Right lobe of liver (tissue), 6 donors: ENCODE measurements at regions not wholly inside any gene's neighbourhood (a gene's known extent, or its start where the extent isn't known, plus 50 kb on each side); places are given as distances from the start of the nearest gene placed in this dataset.

ENCODE experiments used
- ATAC-seq, 4 donors: fragments of 200-7000 bp; cut with Tn5 transposase; one replicate each; pipeline ENCODE4 v1.9.1; 2020; ENCODE audit warnings: mild to moderate bottlenecking in 4 of 4, moderate library complexity in 4 of 4
- DNase-seq, 3 donors: peaks; one replicate each; pipeline ENCODE4 v3.0.0-alpha.2; 2020
- H3K27ac ChIP-seq, 3 donors: fragments of 200-600 bp; one replicate each; pipeline ENCODE4 v1.8.0; 2022
- H3K27me3 ChIP-seq, 2 donors: fragments of 200-600 bp; one replicate each; pipeline ENCODE4 v1.8.0; 2022
- H3K36me3 ChIP-seq, 4 donors: fragments of 200-600 bp; sonication (generic) in 1 of 4; one replicate each; pipeline versions ENCODE4 v1.5.1 to v1.8.0; 2017 to 2022; ENCODE audit warnings: control low read depth in 1 of 4
- H3K4me1 ChIP-seq, 4 donors: fragments of 200-600 bp; sonication (generic) in 1 of 4; one replicate each; pipeline versions ENCODE4 v1.5.1 to v1.8.0; 2017 to 2022; ENCODE audit warnings: control low read depth in 1 of 4
- H3K4me3 ChIP-seq, 3 donors: fragments of 200-600 bp; one replicate each; pipeline ENCODE4 v1.8.0; 2022
- H3K9me3 ChIP-seq, 4 donors: fragments of 200-600 bp; sonication (generic) in 1 of 4; one replicate each; pipeline versions ENCODE4 v1.5.1 to v1.8.0; 2017 to 2022; ENCODE audit warnings: control low read depth in 1 of 4
- CTCF ChIP-seq, 4 donors: fragments of 200-600 bp in 3 of 4; fragments of 450-650 bp in 1 of 4; IDR thresholded peaks; one replicate each; pipeline versions ENCODE4 v1.5.1 to v1.8.0; 2016 to 2022; ENCODE audit warnings: antibody characterized with exemption in 4 of 4, mild to moderate bottlenecking in 2 of 4
- POLR2A ChIP-seq: fragments of 450-650 bp; IDR thresholded peaks from one replicate; pipeline ENCODE4 v1.6.1; 2017; ENCODE audit warnings: antibody characterized with exemption, mild to moderate bottlenecking
- WGBS: methylation state at CpG from one replicate; pipeline ENCODE4 v1.1.6; 2018; ENCODE audit warnings: low coverage, low lambda C conversion rate; ENCODE audit not compliant: insufficient coverage; ENCODE audit errors: missing lambda C conversion rate; 5-methylcytosine and 5-hydroxymethylcytosine counted together
- intact Hi-C, 2 donors: fragments of 100-400 bp; cut with DNase I; formaldehyde crosslinking; loops; one replicate each; pipeline versions ENCODE4 v1.11.2 to v1.14.1; 2022
- donor health status: DM: no; HTN: yes; CAD: no.
- donor health status: DM: no; HTN: no; CAD: no.
- donor health status: DM: no; HTN: no; CAD: no.
- donor health status: DM: no; HTN: yes; CAD: no.
- donor health status: DM: no; HTN: yes; CAD: no.

DNA sequence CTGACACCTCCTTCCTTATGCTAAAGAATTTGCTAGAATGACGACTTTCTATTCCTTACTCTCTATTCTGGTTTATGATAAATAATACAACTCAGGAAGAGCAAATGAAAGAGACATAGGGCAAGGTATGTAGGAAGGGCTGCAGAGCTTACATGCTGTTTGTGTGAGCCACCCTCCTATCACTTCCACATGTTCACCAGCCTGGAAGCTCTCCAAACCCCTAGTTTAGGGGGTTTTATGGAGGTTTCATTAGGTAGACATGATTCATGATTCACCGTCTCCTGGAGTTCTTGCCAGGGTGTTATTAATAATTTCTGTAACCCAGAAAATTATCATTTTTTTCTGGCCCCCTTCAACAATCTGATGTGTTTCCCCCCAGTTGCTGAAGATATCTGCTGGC is 172.1 kb upstream of the COL8A1 start:
- H3K27ac ChIP-seq: no peak overlapping the region
- no peaks in the 10 kb centered on the region for H3K36me3 ChIP-seq
- DNase-seq (no peak), ATAC-seq (no peak)
- H3K9me3 ChIP-seq: no peaks in the 10 kb centered on the region
- TF ChIP-seq CTCF (IDR thresholded peaks at IDR 0.05) (no peak), POLR2A (no peak)
- WGBS: 66% methylated on average over 2 of the region's 2 CpGs
- H3K4me3 ChIP-seq: no peak overlapping the region
- H3K4me1 ChIP-seq: no peaks in the 10 kb centered on the region
- no peaks in the 10 kb centered on the region for H3K27me3 ChIP-seq
- intact Hi-C loops: no loop called here

DNA sequence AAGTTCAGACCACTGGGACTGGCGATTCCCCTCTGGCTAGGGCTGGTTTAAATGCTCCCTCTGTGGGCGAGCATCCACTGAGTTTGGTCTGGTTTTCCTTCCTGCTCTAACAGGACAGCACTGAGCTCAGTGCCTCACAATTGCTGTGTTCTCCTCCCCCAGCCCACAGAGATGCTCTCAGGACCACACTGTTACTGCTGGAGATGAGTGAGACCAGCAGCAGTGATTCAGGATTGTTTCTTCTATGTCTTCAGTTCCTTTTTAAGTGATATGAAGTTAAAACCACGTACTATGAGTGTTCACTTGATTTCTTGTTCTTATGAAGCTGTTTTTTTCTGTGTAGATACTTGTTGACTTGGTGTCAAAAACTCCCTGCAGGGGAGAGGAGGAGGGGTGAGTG is 180.4 kb upstream of the COL8A1 start:
- 22% methylated on average over 1 of the region's 3 CpGs for WGBS
- DNase-seq: no peak
- no peak for ATAC-seq
- no peak for TF ChIP-seq POLR2A
- no peak for TF ChIP-seq CTCF (IDR thresholded peaks at IDR 0.05)
- no peaks in the 10 kb centered on the region for H3K36me3 ChIP-seq
- no peaks in the 10 kb centered on the region for H3K27me3 ChIP-seq
- no peaks in the 10 kb centered on the region for H3K4me1 ChIP-seq
- H3K4me3 ChIP-seq: no peak overlapping the region
- H3K27ac ChIP-seq: no peak overlapping the region
- no peaks in the 10 kb centered on the region for H3K9me3 ChIP-seq
- intact Hi-C loops: no loop called here

GRCh38 chr3:99442599-99442998 is 195.8 kb upstream of the COL8A1 start:
- Histone ChIP-seq H3K27me3 (no peaks in the 10 kb centered on the region), H3K4me3 (no peak overlapping the region), H3K9me3 (no peaks in the 10 kb centered on the region), H3K27ac (no peak overlapping the region), H3K36me3 (no peaks in the 10 kb centered on the region), H3K4me1 (no peaks in the 10 kb centered on the region)
- 50% methylated on average over 2 of the region's 2 CpGs for WGBS
- ATAC-seq: no peak
- no peak for DNase-seq
- intact Hi-C loops: no loop called here
- TF ChIP-seq CTCF (IDR thresholded peaks at IDR 0.05) (no peak), POLR2A (no peak)

- ATAC-seq (no peak), DNase-seq (no peak)
- WGBS: 26% methylated on average over 1 of the region's 1 CpG
- Histone ChIP-seq H3K27me3 (no peaks in the 10 kb centered on the region), H3K36me3 (no peaks in the 10 kb centered on the region), H3K9me3 (no peaks in the 10 kb centered on the region), H3K4me1 (no peaks in the 10 kb centered on the region), H3K27ac (no peak overlapping the region), H3K4me3 (no peak overlapping the region)
- no peak for TF ChIP-seq POLR2A
- TF ChIP-seq CTCF (IDR thresholded peaks at IDR 0.05): no peak
- intact Hi-C loops: no loop called here
Observed at GRCh38 chr3:99439892-99440291, 198.5 kb upstream of the COL8A1 start.

- DNase-seq: no peak
- no peak overlapping the region for H3K4me3 ChIP-seq
- intact Hi-C loops: no loop called here
- ATAC-seq: no peak
- no peaks in the 10 kb centered on the region for H3K4me1 ChIP-seq
- H3K27me3 ChIP-seq: no peaks in the 10 kb centered on the region
- TF ChIP-seq CTCF (IDR thresholded peaks at IDR 0.05) (no peak), POLR2A (no peak)
- H3K27ac ChIP-seq: no peak overlapping the region
- no peaks in the 10 kb centered on the region for H3K36me3 ChIP-seq
- H3K9me3 ChIP-seq: no peaks in the 10 kb centered on the region
Observed at GRCh38 chr3:99434190-99434589, 204.2 kb upstream of the COL8A1 start.
